NCI-H1092 treated with DMSO at 0.1 percent for 48 hours (cell line): ENCODE measurements at regions not wholly inside any gene's neighbourhood (a gene's known extent, or its start where the extent isn't known, plus 50 kb on each side); places are given as distances from the start of the nearest gene placed in this dataset.
"Not testable (repeated sequence)": the region's sequence is repeated elsewhere in the genome, so short reads cannot be mapped to it uniquely, and the experiment has no call there.

Experiments
- DNase-seq: peaks from one replicate; lab custom pipeline; 2025; lab: John Stamatoyannopoulos, UW

- not testable (repeated sequence) for DNase-seq
These were observed 59.7 kb upstream of the FRG2C start for GRCh38 chr3:75604286-75604934.

DNA sequence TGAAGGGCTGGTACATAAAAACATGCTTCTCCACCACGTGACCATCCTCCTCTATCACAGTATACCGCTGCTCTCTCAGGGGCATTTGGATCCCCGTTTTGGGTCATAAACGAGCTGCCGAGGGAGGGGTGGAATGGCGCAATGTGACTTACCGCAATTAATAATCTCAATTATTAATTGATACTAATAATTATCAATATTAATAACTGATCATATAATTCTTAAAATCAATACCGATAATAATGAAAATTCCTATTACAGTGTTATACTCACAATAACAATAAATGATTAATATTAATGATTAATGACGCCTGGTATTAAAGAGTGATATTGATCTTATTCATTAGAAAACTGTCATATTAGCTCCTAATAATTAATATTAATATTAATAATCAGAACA lies 56.1 kb upstream of the FRG2C start:
- not testable (repeated sequence) for DNase-seq

- not testable (repeated sequence) for DNase-seq
These were observed 54.5 kb upstream of the FRG2C start for GRCh38 chr3:75609598-75609997.

DNA sequence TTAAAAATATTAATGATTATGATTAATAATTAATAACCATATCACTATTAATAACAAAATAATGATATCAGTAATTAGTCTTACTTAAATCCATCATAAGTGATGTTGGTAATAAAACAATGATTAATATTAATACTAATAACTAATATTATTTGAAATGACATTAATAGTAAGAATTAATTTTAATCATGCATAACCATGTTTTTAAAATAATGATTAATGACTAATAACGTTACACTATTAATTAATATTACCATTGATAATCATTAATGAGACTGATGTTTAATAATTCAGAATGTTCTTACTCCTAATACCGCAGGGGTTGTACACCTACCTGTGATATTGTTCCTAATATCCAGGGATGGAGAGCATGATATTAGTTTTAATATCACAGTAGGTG lies 53.4 kb upstream of the FRG2C start:
- DNase-seq, result no peak

DNA sequence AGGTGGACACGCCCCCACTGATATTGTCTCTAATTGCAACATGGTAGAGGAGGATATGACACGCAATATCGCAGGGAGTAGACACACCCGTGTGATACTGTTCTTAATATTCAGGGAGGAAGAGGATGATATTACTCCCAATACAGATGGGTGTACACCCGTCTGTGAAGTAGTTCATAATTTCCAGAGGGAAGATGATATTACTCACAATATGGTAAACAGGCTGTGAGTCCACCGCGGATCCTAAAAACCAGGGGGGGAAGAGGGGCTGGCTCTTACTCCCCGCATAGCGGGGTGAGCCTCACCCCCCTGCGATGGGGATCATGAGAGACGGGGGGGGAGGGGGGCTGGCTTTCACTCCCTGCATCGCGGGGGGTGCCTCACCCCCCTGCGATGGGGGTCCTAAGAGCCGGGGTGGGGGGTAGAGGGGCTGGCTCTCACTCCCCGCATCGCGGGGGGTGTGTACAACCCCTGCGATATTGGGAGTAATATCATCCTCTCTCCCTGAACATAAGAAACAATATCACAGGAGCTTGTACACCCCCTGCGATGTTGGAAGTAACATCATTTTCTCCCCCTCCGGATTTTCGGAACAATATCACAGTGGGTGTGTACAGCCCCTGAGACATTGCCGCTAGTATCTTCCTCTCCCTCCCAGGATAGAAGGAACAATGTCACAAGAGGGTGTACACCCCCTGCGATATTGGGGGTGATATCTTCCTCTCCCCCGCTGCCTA lies 52.2 kb upstream of the FRG2C start:
- not testable (repeated sequence) for DNase-seq
